Smooth muscle cell (in vitro differentiated cells): ENCODE measurements at regions not wholly inside any gene's neighbourhood (a gene's known extent, or its start where the extent isn't known, plus 50 kb on each side); places are given as distances from the start of the nearest gene placed in this dataset.

Experiments used
- DNase-seq: peaks from one replicate; lab custom pipeline; 2025; ENCODE audit not compliant: unreplicated experiment; lab: John Stamatoyannopoulos, UW
- H2AFZ ChIP-seq: fragments of 200-600 bp; sonication (generic); 2 replicates; pipeline ENCODE4 v1.6.0; 2016; ENCODE audit warnings: antibody characterized with exemption, low read depth, mild to moderate bottlenecking
- H3F3A ChIP-seq: fragments of 200-600 bp; sonication (generic); 2 replicates; pipeline ENCODE4 v1.6.0; 2017; ENCODE audit warnings: antibody characterized with exemption, low read depth
- H3K27ac ChIP-seq: fragments of 200-600 bp; sonication (generic); 2 replicates; pipeline ENCODE4 v1.5.1; 2016; ENCODE audit warnings: low read depth, mild to moderate bottlenecking
- H3K27me3 ChIP-seq: fragments of 200-600 bp; sonication (generic); 2 replicates; pipeline ENCODE4 v1.6.1; 2016; ENCODE audit warnings: low read depth, mild to moderate bottlenecking
- H3K36me3 ChIP-seq: fragments of 200-600 bp; sonication (generic); 2 replicates; pipeline ENCODE4 v1.5.1; 2016; ENCODE audit warnings: low read depth
- H3K4me1 ChIP-seq: fragments of 200-600 bp; sonication (generic); 2 replicates; pipeline ENCODE4 v1.5.1; 2016; ENCODE audit warnings: low read depth
- H3K4me2 ChIP-seq: fragments of 200-600 bp; sonication (generic); 2 replicates; pipeline ENCODE4 v1.6.0; 2016; ENCODE audit warnings: mild to moderate bottlenecking
- H3K4me3 ChIP-seq: fragments of 200-600 bp; sonication (generic); 2 replicates; pipeline ENCODE4 v1.5.1; 2016; ENCODE audit warnings: mild to moderate bottlenecking
- H3K79me2 ChIP-seq: fragments of 200-600 bp; sonication (generic); 2 replicates; pipeline ENCODE4 v1.6.0; 2016; ENCODE audit warnings: low read depth, mild to moderate bottlenecking
- H3K9ac ChIP-seq: fragments of 200-600 bp; sonication (generic); 2 replicates; pipeline ENCODE4 v1.6.0; 2016; ENCODE audit warnings: low read depth
- H3K9me3 ChIP-seq: fragments of 200-600 bp; sonication (generic); replicated peaks from 2 replicates; pipeline ENCODE4 v1.5.1; 2016; ENCODE audit warnings: low read depth
- H4K20me1 ChIP-seq: fragments of 200-600 bp; sonication (generic); 2 replicates; pipeline ENCODE4 v1.6.0; 2016; ENCODE audit warnings: low read depth
- WGBS: methylation state at CpG from one replicate; pipeline ENCODE4 v1.1.7; 2016; ENCODE audit warnings: low lambda C conversion rate; 5-methylcytosine and 5-hydroxymethylcytosine counted together
- TF ChIP-seq, protein P1 (sequence below): fragments of 200-600 bp; sonication (generic); IDR thresholded peaks from 2 replicates; pipeline ENCODE4 v1.5.1; 2017; ENCODE audit warnings: borderline replicate concordance, mild to moderate bottlenecking, antibody characterized with exemption; ENCODE audit not compliant: insufficient read depth, poor library complexity, severe bottlenecking

GRCh38 chr18:76167845-76168621 is 327.0 kb downstream of the ZNF516 start:
- no peaks in the 10 kb centered on the region for H3F3A ChIP-seq
- no peaks in the 10 kb centered on the region for H3K36me3 ChIP-seq
- H3K27me3 ChIP-seq: no peaks in the 10 kb centered on the region
- H3K4me3 ChIP-seq: no peak overlapping the region
- TF ChIP-seq, protein P1, sequence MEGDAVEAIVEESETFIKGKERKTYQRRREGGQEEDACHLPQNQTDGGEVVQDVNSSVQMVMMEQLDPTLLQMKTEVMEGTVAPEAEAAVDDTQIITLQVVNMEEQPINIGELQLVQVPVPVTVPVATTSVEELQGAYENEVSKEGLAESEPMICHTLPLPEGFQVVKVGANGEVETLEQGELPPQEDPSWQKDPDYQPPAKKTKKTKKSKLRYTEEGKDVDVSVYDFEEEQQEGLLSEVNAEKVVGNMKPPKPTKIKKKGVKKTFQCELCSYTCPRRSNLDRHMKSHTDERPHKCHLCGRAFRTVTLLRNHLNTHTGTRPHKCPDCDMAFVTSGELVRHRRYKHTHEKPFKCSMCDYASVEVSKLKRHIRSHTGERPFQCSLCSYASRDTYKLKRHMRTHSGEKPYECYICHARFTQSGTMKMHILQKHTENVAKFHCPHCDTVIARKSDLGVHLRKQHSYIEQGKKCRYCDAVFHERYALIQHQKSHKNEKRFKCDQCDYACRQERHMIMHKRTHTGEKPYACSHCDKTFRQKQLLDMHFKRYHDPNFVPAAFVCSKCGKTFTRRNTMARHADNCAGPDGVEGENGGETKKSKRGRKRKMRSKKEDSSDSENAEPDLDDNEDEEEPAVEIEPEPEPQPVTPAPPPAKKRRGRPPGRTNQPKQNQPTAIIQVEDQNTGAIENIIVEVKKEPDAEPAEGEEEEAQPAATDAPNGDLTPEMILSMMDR: no peak
- no peaks in the 10 kb centered on the region for H3K79me2 ChIP-seq
- H3K9ac ChIP-seq: no peak overlapping the region
- no peak for DNase-seq
- no peaks in the 10 kb centered on the region for H4K20me1 ChIP-seq
- peak overlapping the region; percentile 20 for H3K4me2 ChIP-seq
- H2AFZ ChIP-seq: peak overlapping the region; percentile 78
- no peak overlapping the region for H3K27ac ChIP-seq
- H3K4me1 ChIP-seq: no peaks in the 10 kb centered on the region
- no peaks in the 10 kb centered on the region for H3K9me3 ChIP-seq
- 77% methylated on average over 12 of the region's 12 CpGs for WGBS

DNA sequence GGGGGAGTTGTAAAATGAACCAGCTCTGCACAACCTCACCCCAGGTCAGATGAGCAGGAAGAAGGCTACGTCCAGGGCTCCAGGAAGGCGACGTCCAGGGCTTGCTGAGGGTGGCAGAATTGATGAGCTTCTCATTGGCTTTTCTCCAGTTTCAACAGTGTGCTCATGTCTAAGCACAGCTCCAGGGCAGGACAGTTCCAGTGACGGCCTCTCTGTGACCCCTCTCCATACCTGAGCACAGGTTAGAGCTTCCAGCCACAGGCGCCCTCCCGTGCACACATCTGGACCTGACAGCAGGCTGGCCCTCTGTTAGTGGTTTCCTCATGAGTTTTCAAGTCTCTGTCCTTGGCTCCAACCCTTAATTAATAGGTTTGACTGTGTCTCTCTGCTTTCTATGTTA is 327.6 kb downstream of the ZNF516 start:
- Histone ChIP-seq H3K4me2 (no peak overlapping the region), H3K4me3 (no peak overlapping the region), H3F3A (no peaks in the 10 kb centered on the region), H2AFZ (peak overlapping the region; percentile 78), H3K27ac (no peak overlapping the region), H3K9me3 (no peaks in the 10 kb centered on the region), H3K36me3 (no peaks in the 10 kb centered on the region), H3K9ac (no peak overlapping the region), H4K20me1 (no peaks in the 10 kb centered on the region), H3K4me1 (no peaks in the 10 kb centered on the region), H3K27me3 (no peaks in the 10 kb centered on the region), H3K79me2 (no peaks in the 10 kb centered on the region)
- no peak for DNase-seq
- TF ChIP-seq, protein P1: no peak
- WGBS: 88% methylated on average over 6 of the region's 6 CpGs

DNA sequence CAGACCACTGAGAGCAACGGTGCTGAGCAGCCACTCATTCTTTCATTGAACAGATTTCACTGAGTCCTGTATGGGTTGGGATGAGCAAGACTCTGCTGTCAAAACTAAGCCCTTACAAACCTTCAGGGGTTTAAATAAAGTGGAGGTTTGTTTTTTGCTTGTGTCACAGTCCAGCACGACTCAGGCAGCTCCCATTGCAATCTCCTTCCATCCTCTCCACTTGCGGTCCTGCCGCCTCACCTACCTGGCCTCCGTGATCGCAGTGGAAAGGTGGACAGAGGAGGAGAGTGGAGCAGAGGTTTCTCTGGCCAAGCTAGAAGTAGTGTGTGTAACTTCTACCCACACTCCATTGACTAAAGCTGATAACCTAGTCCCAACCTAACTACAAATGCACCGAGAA is 332.2 kb downstream of the ZNF516 start:
- H3K9ac ChIP-seq: no peak overlapping the region

More for the DNA sequence above, 332.2 kb downstream of the ZNF516 start:
- Histone ChIP-seq H3K9me3 (no peaks in the 10 kb centered on the region), H3K36me3 (no peaks in the 10 kb centered on the region), H3K27ac (no peak overlapping the region), H3K79me2 (no peaks in the 10 kb centered on the region), H3F3A (no peaks in the 10 kb centered on the region), H3K27me3 (no peaks in the 10 kb centered on the region), H4K20me1 (no peaks in the 10 kb centered on the region), H3K4me2 (no peak overlapping the region), H2AFZ (no peak overlapping the region), H3K4me1 (no peaks in the 10 kb centered on the region), H3K4me3 (no peak overlapping the region)
- WGBS: 96% methylated on average over 7 of the region's 7 CpGs
- TF ChIP-seq, protein P1: no peak
- DNase-seq: no peak
